Tibial nerve (tissue), 4 donors: ENCODE measurements at regions not wholly inside any gene's neighbourhood (a gene's known extent, or its start where the extent isn't known, plus 50 kb on each side); places are given as distances from the start of the nearest gene placed in this dataset.
"Not testable (repeated sequence)": the region's sequence is repeated elsewhere in the genome, so short reads cannot be mapped to it uniquely, and the experiment has no call there.

ENCODE experiments used
- CTCF ChIP-seq, 5 experiments: fragments of 200-600 bp in 3 of 5; fragments of 450-650 bp in 2 of 5; sonication (generic) in 3 of 5; IDR thresholded peaks; one replicate each; pipeline ENCODE4 v1.5.1; 2016 to 2019; ENCODE audit warnings: antibody characterized with exemption in 5 of 5, mild to moderate bottlenecking in 3 of 5, moderate library complexity in 2 of 5
- EP300 ChIP-seq, 2 donors: sonication (generic); formaldehyde crosslinking; IDR thresholded peaks; one replicate each; pipeline ENCODE4 v1.6.1; 2017; ENCODE audit warnings: antibody characterized with exemption in 2 of 2, mild to moderate bottlenecking in 1 of 2
- POLR2A ChIP-seq, 2 donors: fragments of 450-650 bp; IDR thresholded peaks; one replicate each; pipeline ENCODE4 v1.6.1; 2017; ENCODE audit warnings: antibody characterized with exemption in 2 of 2, mild to moderate bottlenecking in 2 of 2, moderate library complexity in 2 of 2

DNA sequence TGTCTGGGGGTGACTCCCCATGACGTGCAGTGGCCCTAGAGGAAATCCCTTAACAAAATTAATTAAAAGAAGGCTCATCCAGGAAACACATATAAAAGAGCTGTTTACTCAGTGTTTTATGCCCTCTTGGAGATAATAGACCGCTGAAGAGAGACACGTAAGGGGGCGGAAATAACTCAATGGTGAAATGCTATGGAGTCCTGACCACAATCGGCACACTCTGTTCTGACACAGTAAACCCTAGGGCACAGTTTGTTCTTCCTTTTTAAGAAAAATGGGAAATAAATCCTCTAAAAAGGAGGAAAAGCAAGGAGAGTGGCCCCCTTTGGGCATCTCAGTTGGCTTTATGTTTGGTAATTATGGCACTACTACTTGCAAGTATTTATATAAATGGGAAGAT lies 237.3 kb downstream of the POTEH start:
- not testable (repeated sequence) for TF ChIP-seq CTCF, EP300, POLR2A (IDR thresholded peaks at IDR 0.05)
